ENCODE measurements at regions not wholly inside any gene's neighbourhood (a gene's known extent, or its start where the extent isn't known, plus 50 kb on each side); places are given as distances from the start of the nearest gene placed in this dataset.
A peak's percentile ranks its signal among the peaks of the same experiment; 100 is the strongest.

GRCh38 chr5:124606093-124606492, 140.3 kb downstream of the ZNF608 start:
- no peak for DNase-seq
- Histone ChIP-seq H3K9me3 (replicated peaks) (no peaks in the 10 kb centered on the region), H3K4me3 (no peak overlapping the region), H3K4me1 (no peaks in the 10 kb centered on the region), H3K27ac (no peak overlapping the region), H3K27me3 (no peaks in the 10 kb centered on the region), H3K36me3 (no peaks in the 10 kb centered on the region)

GRCh38 chr5:124605541-124605940, 140.9 kb downstream of the ZNF608 start:
- Histone ChIP-seq H3K9me3 (replicated peaks) (no peaks in the 10 kb centered on the region), H3K27me3 (no peaks in the 10 kb centered on the region), H3K4me3 (no peak overlapping the region), H3K4me1 (no peaks in the 10 kb centered on the region), H3K36me3 (no peaks in the 10 kb centered on the region), H3K27ac (no peak overlapping the region)
- DNase-seq: no peak

GRCh38 chr5:124604419-124604818, 142.0 kb downstream of the ZNF608 start:
- DNase-seq: no peak
- no peaks in the 10 kb centered on the region for H3K9me3 ChIP-seq (replicated peaks)
- H3K4me1 ChIP-seq: peaks cover 6% of the 10 kb centered on the region
- no peak overlapping the region for H3K27ac ChIP-seq
- H3K36me3 ChIP-seq: no peaks in the 10 kb centered on the region
- no peaks in the 10 kb centered on the region for H3K27me3 ChIP-seq
- H3K4me3 ChIP-seq: no peak overlapping the region

GRCh38 chr5:124602925-124603650, 143.4 kb downstream of the ZNF608 start:
- H3K27me3 ChIP-seq: no peaks in the 10 kb centered on the region
- DNase-seq: no peak
- H3K4me1 ChIP-seq: peaks cover 15% of the 10 kb centered on the region
- H3K4me3 ChIP-seq: no peak overlapping the region
- no peak overlapping the region for H3K27ac ChIP-seq
- H3K36me3 ChIP-seq: no peaks in the 10 kb centered on the region
- no peaks in the 10 kb centered on the region for H3K9me3 ChIP-seq (replicated peaks)

- H3K27me3 ChIP-seq: no peaks in the 10 kb centered on the region
- no peak overlapping the region for H3K4me3 ChIP-seq
- no peaks in the 10 kb centered on the region for H3K9me3 ChIP-seq (replicated peaks)
- no peaks in the 10 kb centered on the region for H3K36me3 ChIP-seq
- peaks cover 29% of the 10 kb centered on the region for H3K4me1 ChIP-seq
- H3K27ac ChIP-seq: peak overlapping the region; percentile 50
- DNase-seq: peak; percentile 69 to 81
Observed at GRCh38 chr5:124599028-124599973, 147.1 kb downstream of the ZNF608 start.

- Histone ChIP-seq H3K9me3 (replicated peaks) (no peaks in the 10 kb centered on the region), H3K27me3 (no peaks in the 10 kb centered on the region), H3K4me3 (no peak overlapping the region), H3K27ac (peak overlapping the region; percentile 33), H3K4me1 (peaks cover 29% of the 10 kb centered on the region), H3K36me3 (no peaks in the 10 kb centered on the region)
- peak; percentile 44 to 45 for DNase-seq
Observed at GRCh38 chr5:124596595-124597421, 149.6 kb downstream of the ZNF608 start.

GRCh38 chr5:124593952-124594351, 152.5 kb downstream of the ZNF608 start:
- Histone ChIP-seq H3K4me3 (no peak overlapping the region), H3K36me3 (no peaks in the 10 kb centered on the region), H3K4me1 (peaks cover 19% of the 10 kb centered on the region), H3K9me3 (replicated peaks) (no peaks in the 10 kb centered on the region), H3K27me3 (no peaks in the 10 kb centered on the region), H3K27ac (no peak overlapping the region)
- no peak for DNase-seq

GRCh38 chr5:124592891-124593290, 153.5 kb downstream of the ZNF608 start:
- H3K27ac ChIP-seq: no peak overlapping the region
- no peaks in the 10 kb centered on the region for H3K27me3 ChIP-seq
- no peaks in the 10 kb centered on the region for H3K9me3 ChIP-seq (replicated peaks)
- DNase-seq: no peak
- 0 out of 2 replicates have a peak, but pooled peaks cover 2% of the 10 kb centered on the region for H3K36me3 ChIP-seq
- no peak overlapping the region for H3K4me3 ChIP-seq
- H3K4me1 ChIP-seq: peaks cover 14% of the 10 kb centered on the region

GRCh38 chr5:124591583-124591982, 154.9 kb downstream of the ZNF608 start:
- DNase-seq: no peak
- Histone ChIP-seq H3K9me3 (replicated peaks) (no peaks in the 10 kb centered on the region), H3K27ac (no peak overlapping the region), H3K4me1 (peaks cover 4% of the 10 kb centered on the region), H3K27me3 (no peaks in the 10 kb centered on the region), H3K36me3 (0 out of 2 replicates have a peak, but pooled peaks cover 2% of the 10 kb centered on the region), H3K4me3 (no peak overlapping the region)

GRCh38 chr5:124590686-124591085, 155.8 kb downstream of the ZNF608 start:
- H3K4me1 ChIP-seq: no peaks in the 10 kb centered on the region

GRCh38 chr5:124587280-124587679, 159.2 kb downstream of the ZNF608 start:
- DNase-seq: no peak
- H3K36me3 ChIP-seq: 0 out of 2 replicates have a peak, but pooled peaks cover 2% of the 10 kb centered on the region

More at GRCh38 chr5:124590686-124591085, 155.8 kb downstream of the ZNF608 start:
- H3K27ac ChIP-seq: no peak overlapping the region
- H3K4me3 ChIP-seq: no peak overlapping the region
- H3K36me3 ChIP-seq: 0 out of 2 replicates have a peak, but pooled peaks cover 2% of the 10 kb centered on the region
- no peaks in the 10 kb centered on the region for H3K27me3 ChIP-seq
- no peak for DNase-seq
- no peaks in the 10 kb centered on the region for H3K9me3 ChIP-seq (replicated peaks)

GRCh38 chr5:124584991-124585715, 161.3 kb downstream of the ZNF608 start:
- H3K9me3 ChIP-seq (replicated peaks): no peaks in the 10 kb centered on the region
- H3K27me3 ChIP-seq: no peaks in the 10 kb centered on the region
- peaks cover 5% of the 10 kb centered on the region for H3K4me1 ChIP-seq
- DNase-seq: no peak
- H3K27ac ChIP-seq: no peak overlapping the region
- H3K36me3 ChIP-seq: 0 out of 2 replicates have a peak, but pooled peaks cover 2% of the 10 kb centered on the region
- no peak overlapping the region for H3K4me3 ChIP-seq

More at GRCh38 chr5:124587280-124587679, 159.2 kb downstream of the ZNF608 start:
- H3K27me3 ChIP-seq: no peaks in the 10 kb centered on the region
- no peak overlapping the region for H3K4me3 ChIP-seq
- no peaks in the 10 kb centered on the region for H3K9me3 ChIP-seq (replicated peaks)
- no peak overlapping the region for H3K27ac ChIP-seq
- peaks cover 4% of the 10 kb centered on the region for H3K4me1 ChIP-seq

GRCh38 chr5:124583469-124584350, 162.7 kb downstream of the ZNF608 start:
- Histone ChIP-seq H3K4me3 (no peak overlapping the region), H3K9me3 (replicated peaks) (no peaks in the 10 kb centered on the region), H3K36me3 (0 out of 2 replicates have a peak, but pooled peaks cover 2% of the 10 kb centered on the region), H3K27ac (no peak overlapping the region), H3K27me3 (no peaks in the 10 kb centered on the region), H3K4me1 (peaks cover 5% of the 10 kb centered on the region)
- DNase-seq: no peak

Data from SJCRH30 (cell line).